Erythroblast (primary cell): ENCODE measurements at regions not wholly inside any gene's neighbourhood (a gene's known extent, or its start where the extent isn't known, plus 50 kb on each side); places are given as distances from the start of the nearest gene placed in this dataset.

Source experiments
- GATA1 ChIP-seq: IDR thresholded peaks from 2 replicates; pipeline ENCODE4 v1.6.1; 2011; ENCODE audit warnings: low read depth, mild to moderate bottlenecking, control low read depth, low read length, moderate library complexity
- POLR2A ChIP-seq: IDR thresholded peaks from 2 replicates; pipeline ENCODE4 v1.6.1; 2011; ENCODE audit warnings: mild to moderate bottlenecking, low read length

DNA sequence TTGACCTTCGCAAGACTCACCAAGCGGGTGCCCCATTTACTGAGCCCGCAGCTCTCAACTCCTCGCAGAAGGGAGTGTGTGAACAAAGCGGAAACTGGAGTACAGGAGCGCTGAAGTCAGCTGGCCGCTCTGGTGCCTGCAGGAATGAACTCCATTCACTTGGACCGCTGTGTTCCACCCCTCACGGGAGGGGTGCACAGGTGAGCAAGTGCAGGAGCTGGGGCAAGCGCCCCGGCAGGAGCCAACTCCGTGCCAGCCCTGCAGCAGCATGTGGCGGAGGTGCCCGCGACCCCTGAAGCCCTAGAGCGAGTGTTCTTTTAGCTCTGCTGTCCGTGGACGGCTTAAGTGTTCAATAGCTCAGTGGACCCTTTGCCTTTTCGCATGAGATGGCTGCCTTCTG lies 471.6 kb upstream of the ADGRL4 start:
- TF ChIP-seq POLR2A (no peak), GATA1 (no peak)
